Cardiac fibroblast (primary cell): ENCODE measurements at regions not wholly inside any gene's neighbourhood (a gene's known extent, or its start where the extent isn't known, plus 50 kb on each side); places are given as distances from the start of the nearest gene placed in this dataset.
A peak's percentile ranks its signal among the peaks of the same experiment; 100 is the strongest.

Experiments
- DNase-seq, 2 donors: peaks; one replicate each; pipeline versions ENCODE4 v3.0.0 to v3.0.0-alpha.2; 2010; ENCODE audit warnings: low read depth in 2 of 2
- H3K4me3 ChIP-seq, 2 donors: replicated peaks in 1 of 2; 1 replicate in 1 of 2; 2 replicates in 1 of 2; pipeline ENCODE4 v1.5.1; 2011; ENCODE audit warnings: low read depth in 2 of 2, low read length in 2 of 2, mild to moderate bottlenecking in 2 of 2, moderate library complexity in 1 of 2
- TF ChIP-seq, protein P1 (sequence below): IDR thresholded peaks from one replicate; pipeline ENCODE4 v1.5.1; 2011; ENCODE audit warnings: low read depth, mild to moderate bottlenecking, low read length, inconsistent platforms

DNA sequence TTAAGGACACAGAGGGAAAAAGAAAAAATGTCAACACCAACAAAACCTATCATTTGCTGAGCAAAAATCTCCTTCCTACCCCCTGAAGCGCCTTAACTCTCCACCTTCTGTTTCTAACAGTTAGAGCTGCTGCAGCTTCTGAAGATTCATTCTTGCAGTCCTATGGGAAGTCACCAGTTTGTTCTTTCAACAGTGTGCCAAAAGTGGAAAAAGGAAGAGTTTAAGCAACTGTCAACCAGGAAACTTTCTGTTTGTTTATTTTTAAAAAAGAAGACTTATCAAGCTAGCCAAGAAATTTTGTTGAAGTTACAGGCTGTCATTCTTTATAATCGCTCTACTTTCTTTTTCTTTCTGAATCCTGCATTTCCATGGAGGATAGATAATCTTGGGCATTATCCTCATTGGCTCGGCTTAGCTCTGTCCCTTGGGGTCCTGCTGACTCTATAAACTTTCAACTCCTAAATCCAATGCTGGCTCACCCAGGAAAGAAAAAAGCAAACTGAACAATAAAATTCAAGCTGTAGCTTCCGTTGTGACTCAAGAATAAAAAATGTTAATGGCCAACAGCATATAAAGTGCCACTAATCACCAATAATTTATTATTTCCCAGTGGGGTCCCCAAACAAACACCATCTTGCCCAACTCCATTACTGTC lies 172.8 kb upstream of the CITED2 start:
- TF ChIP-seq, protein P1, sequence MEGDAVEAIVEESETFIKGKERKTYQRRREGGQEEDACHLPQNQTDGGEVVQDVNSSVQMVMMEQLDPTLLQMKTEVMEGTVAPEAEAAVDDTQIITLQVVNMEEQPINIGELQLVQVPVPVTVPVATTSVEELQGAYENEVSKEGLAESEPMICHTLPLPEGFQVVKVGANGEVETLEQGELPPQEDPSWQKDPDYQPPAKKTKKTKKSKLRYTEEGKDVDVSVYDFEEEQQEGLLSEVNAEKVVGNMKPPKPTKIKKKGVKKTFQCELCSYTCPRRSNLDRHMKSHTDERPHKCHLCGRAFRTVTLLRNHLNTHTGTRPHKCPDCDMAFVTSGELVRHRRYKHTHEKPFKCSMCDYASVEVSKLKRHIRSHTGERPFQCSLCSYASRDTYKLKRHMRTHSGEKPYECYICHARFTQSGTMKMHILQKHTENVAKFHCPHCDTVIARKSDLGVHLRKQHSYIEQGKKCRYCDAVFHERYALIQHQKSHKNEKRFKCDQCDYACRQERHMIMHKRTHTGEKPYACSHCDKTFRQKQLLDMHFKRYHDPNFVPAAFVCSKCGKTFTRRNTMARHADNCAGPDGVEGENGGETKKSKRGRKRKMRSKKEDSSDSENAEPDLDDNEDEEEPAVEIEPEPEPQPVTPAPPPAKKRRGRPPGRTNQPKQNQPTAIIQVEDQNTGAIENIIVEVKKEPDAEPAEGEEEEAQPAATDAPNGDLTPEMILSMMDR: no peak
- DNase-seq: peak; percentile 44
- H3K4me3 ChIP-seq: no peak overlapping the region

DNA sequence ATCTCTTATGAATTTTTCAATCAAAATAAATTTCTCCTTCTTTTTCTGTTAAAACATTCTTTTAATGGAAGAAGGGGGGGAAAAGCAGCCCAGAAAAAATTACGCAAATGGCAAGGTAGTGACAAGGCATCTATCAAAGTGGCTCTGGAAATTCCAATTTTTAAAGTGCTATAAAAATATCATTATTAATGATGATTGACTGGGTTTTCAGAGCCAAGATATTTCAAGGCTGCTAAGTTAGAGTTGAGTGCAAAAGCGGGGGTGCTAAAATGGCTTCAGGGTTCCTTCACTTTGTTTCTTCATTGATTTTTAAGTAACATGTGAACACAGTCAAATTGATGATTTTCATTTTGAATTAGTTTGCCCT lies 171.6 kb upstream of the CITED2 start:
- no peak overlapping the region for H3K4me3 ChIP-seq
- TF ChIP-seq, protein P1: no peak
- DNase-seq: no peak

DNA sequence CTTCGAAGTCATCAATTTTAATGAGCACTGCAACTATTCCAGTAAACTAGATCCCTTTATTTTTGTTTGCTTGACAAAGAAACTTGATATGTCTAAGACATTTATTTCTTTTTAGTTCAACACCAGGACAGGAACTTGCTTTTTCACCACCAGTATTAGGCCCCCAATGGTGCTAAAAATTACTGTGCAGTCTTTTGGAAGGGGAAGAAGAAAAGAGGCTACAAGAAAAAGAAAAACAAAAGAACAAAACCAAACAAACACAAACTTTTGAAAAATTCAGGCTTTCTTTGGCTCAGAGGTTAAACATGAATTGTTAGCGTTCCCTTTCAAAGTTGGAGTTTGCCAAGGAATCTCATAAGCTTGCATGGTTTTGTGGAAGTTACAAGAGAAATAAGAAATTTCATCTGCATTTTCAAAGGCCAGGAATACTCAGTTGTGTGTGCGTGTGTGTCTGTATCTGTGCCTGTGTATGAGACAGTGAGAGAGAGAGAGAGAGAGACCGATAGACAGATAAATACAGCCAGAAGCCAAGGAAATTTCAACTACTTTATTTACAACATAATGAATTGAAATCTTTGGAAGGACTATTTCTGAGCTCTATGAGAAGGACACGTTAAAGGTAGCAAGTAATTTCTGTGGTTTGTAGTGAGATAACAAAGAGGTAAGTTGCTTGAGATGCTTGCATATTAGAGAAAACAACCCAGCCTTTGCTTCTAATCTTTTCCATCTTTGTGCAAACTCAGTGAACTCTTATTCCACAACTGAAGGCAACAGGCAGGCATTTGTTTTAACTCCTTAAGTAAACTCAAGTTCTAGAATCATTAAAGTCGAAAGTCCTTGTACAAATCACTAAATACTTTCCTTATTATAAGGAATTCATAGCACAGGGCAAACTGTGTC lies 171.0 kb upstream of the CITED2 start:
- TF ChIP-seq, protein P1: no peak
- no peak for DNase-seq
- no peak overlapping the region for H3K4me3 ChIP-seq

DNA sequence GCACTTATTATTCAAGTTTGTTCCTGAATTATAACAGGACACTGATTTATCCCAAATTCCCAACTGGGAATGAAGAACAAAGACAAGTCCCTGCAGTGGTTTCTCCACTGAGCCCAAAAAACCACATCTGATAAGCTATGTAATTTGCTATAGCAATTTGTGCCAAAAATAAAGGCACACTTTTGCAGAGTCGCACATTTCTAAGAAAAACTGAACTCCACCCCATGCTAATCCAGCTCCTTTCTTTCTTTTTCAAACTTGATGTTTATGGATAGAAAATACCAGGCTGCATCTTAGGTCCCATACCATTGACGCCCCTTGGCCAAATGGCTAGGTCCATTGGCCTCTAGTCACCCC lies 170.2 kb upstream of the CITED2 start:
- H3K4me3 ChIP-seq: no peak overlapping the region
- TF ChIP-seq, protein P1: no peak
- DNase-seq: no peak

DNA sequence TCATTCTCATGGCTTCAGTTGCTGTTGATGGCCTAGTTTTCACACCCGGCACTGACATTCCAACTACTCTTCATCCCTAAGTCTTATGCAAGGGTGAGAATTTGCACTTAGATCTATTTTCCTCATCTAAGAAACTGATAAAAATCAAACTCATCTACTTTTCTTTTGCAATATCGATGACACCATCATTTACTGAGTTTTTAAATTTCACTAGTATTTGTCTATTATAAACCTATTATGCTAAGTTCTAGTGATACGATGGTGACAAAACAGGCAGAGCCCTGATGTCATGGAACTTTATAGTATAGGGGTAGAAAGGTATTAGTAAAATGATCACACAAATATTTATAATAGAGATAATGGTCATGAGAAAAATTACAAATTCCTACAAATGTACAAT lies 167.9 kb upstream of the CITED2 start:
- TF ChIP-seq, protein P1: no peak
- no peak for DNase-seq

DNA sequence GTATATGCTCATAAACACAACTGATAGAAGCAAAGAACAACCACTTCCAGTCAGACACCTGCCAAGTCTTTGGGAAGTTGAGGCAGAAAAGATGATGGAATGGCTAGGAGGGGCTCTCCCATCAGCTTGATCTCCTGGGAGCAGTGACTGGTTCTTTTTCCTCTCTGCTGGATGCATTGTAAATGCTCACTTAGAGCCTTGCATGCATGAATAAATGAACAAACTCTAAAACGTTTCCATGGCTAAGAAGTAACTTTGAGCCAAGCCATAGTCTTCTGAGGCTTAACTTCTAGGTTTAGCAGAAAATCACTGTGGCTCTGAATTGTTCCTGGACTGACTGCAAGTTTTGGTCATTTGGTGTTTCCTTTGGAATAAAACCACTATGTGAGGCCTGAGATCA lies 166.4 kb upstream of the CITED2 start:
- no peak for DNase-seq
- TF ChIP-seq, protein P1: no peak

More for the DNA sequence above, 167.9 kb upstream of the CITED2 start:
- H3K4me3 ChIP-seq: no peak overlapping the region

More for the DNA sequence above, 166.4 kb upstream of the CITED2 start:
- no peak overlapping the region for H3K4me3 ChIP-seq
